ENCODE measurements at regions not wholly inside any gene's neighbourhood (a gene's known extent, or its start where the extent isn't known, plus 50 kb on each side); places are given as distances from the start of the nearest gene placed in this dataset.
A peak's percentile ranks its signal among the peaks of the same experiment; 100 is the strongest.

GRCh38 chr5:72561148-72561972 lies 54.1 kb upstream of the ZNF366 start:
- no peak overlapping the region for H3K4me3 ChIP-seq (ENCODE audit: low read length)
- peak; percentile 58 for DNase-seq (ENCODE audit: low read depth)
- no peak for TF ChIP-seq CTCF (IDR thresholded peaks at IDR 0.05; ENCODE audit: insufficient read depth, low read depth, low read length, missing control alignments)

- TF ChIP-seq CTCF (IDR thresholded peaks at IDR 0.05; ENCODE audit: insufficient read depth, low read depth, low read length, missing control alignments): no peak
- H3K4me3 ChIP-seq (ENCODE audit: low read length): no peak overlapping the region
- peak; percentile 16 for DNase-seq (ENCODE audit: low read depth)
Measured at GRCh38 chr5:72559866-72560766, 52.9 kb upstream of the ZNF366 start.

GRCh38 chr5:72558383-72558782 lies 51.2 kb upstream of the ZNF366 start:
- no peak overlapping the region for H3K4me3 ChIP-seq (ENCODE audit: low read length)
- DNase-seq (ENCODE audit: low read depth): peak; percentile 34
- TF ChIP-seq CTCF (IDR thresholded peaks at IDR 0.05; ENCODE audit: insufficient read depth, low read depth, low read length, missing control alignments): no peak

- TF ChIP-seq CTCF (IDR thresholded peaks at IDR 0.05; ENCODE audit: insufficient read depth, low read depth, low read length, missing control alignments): no peak
- no peak for DNase-seq (ENCODE audit: low read depth)
- H3K4me3 ChIP-seq (ENCODE audit: low read length): no peak overlapping the region
Measured at GRCh38 chr5:72558046-72558336, 50.8 kb upstream of the ZNF366 start.

GRCh38 chr5:72557167-72558045 lies 50.2 kb upstream of the ZNF366 start:
- no peak for TF ChIP-seq CTCF (IDR thresholded peaks at IDR 0.05; ENCODE audit: insufficient read depth, low read depth, low read length, missing control alignments)
- DNase-seq (ENCODE audit: low read depth): no peak
- no peak overlapping the region for H3K4me3 ChIP-seq (ENCODE audit: low read length)
